GM19468 (cell line): ENCODE measurements at regions not wholly inside any gene's neighbourhood (a gene's known extent, or its start where the extent isn't known, plus 50 kb on each side); places are given as distances from the start of the nearest gene placed in this dataset.

Source experiments
- ATAC-seq: cut with Tn5 transposase; IDR thresholded peaks from one replicate; pipeline ENCODE4 v1.9.1; 2021; ENCODE audit warnings: mild to moderate bottlenecking, moderate library complexity, moderate number of reproducible peaks; ENCODE audit not compliant: unreplicated experiment; ENCODE audit errors: extremely low read depth

- no peak for ATAC-seq
Measured at GRCh38 chr1:4584449-4584848, 70.0 kb upstream of the AJAP1 start.

- no peak for ATAC-seq
Measured at GRCh38 chr1:4585216-4585615, 69.2 kb upstream of the AJAP1 start.

- ATAC-seq: no peak
Measured at GRCh38 chr1:4585705-4586104, 68.7 kb upstream of the AJAP1 start.

- ATAC-seq: no peak
Measured at GRCh38 chr1:4586611-4587160, 67.7 kb upstream of the AJAP1 start.

- no peak for ATAC-seq
Measured at GRCh38 chr1:4587721-4588120, 66.7 kb upstream of the AJAP1 start.

GRCh38 chr1:4590756-4591155 lies 63.7 kb upstream of the AJAP1 start:
- ATAC-seq: no peak

GRCh38 chr1:4591926-4592325 lies 62.5 kb upstream of the AJAP1 start:
- ATAC-seq: no peak

GRCh38 chr1:4593106-4593505 lies 61.3 kb upstream of the AJAP1 start:
- no peak for ATAC-seq

GRCh38 chr1:4594286-4594991 lies 60.0 kb upstream of the AJAP1 start:
- no peak for ATAC-seq

GRCh38 chr1:4595341-4596225 lies 58.8 kb upstream of the AJAP1 start:
- ATAC-seq: no peak

- no peak for ATAC-seq
Measured at GRCh38 chr1:4596486-4596885, 57.9 kb upstream of the AJAP1 start.

- ATAC-seq: no peak
Measured at GRCh38 chr1:4597020-4597419, 57.4 kb upstream of the AJAP1 start.

GRCh38 chr1:4598561-4598960 lies 55.8 kb upstream of the AJAP1 start:
- ATAC-seq: no peak

- ATAC-seq: no peak
Measured at GRCh38 chr1:4599521-4599920, 54.9 kb upstream of the AJAP1 start.

GRCh38 chr1:4599951-4600481 lies 54.4 kb upstream of the AJAP1 start:
- no peak for ATAC-seq

GRCh38 chr1:4600615-4601460 lies 53.6 kb upstream of the AJAP1 start:
- ATAC-seq: no peak

GRCh38 chr1:4601941-4602340 lies 52.5 kb upstream of the AJAP1 start:
- no peak for ATAC-seq

GRCh38 chr1:4602462-4603294 lies 51.7 kb upstream of the AJAP1 start:
- ATAC-seq: no peak
